ENCODE measurements at regions not wholly inside any gene's neighbourhood (a gene's known extent, or its start where the extent isn't known, plus 50 kb on each side); places are given as distances from the start of the nearest gene placed in this dataset.

DNA sequence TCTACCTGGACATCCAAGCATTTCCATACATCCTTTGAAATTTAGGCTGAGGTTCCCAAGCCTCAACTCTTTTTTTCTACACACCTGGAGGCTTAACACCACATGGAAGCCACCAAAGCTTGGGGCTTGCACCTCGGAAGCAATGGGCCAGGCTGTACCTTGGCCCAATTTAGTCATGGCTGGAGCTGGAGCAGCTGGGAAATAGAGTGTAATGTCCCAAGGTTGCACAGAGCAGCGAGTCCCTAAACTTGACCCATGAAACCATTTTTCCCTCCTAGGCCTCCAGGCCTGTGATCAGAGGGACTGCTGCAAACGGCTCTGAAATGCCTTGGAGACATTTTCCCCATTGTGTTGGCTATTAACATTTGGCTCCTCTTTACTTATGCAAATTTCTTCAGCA lies 1574.3 kb upstream of the ZEB2 start:
- no peak overlapping the region for H2AK5ac ChIP-seq (ENCODE audit: low read length, severe bottlenecking)
- no peak overlapping the region for H3K14ac ChIP-seq (ENCODE audit: low read length in 2 of 2)
- 88% methylated on average over 3 of the region's 3 CpGs for WGBS
- H3K9ac ChIP-seq (ENCODE audit: low read length), result no peak overlapping the region
- H3K4me1 ChIP-seq (ENCODE audit: control insufficient read depth, insufficient read depth, low read depth, low read length), result no peaks in the 10 kb centered on the region
- H3K4ac ChIP-seq (ENCODE audit: low read depth in 1 of 2, low read length in 2 of 2), result no peak overlapping the region
- no peak overlapping the region for H2AFZ ChIP-seq (ENCODE audit: low read depth, low read length)
- H3K9me3 ChIP-seq (ENCODE audit: control insufficient read depth, low read length), result peaks cover 22% of the 10 kb centered on the region
- no peak overlapping the region for H3K4me2 ChIP-seq (ENCODE audit: low read length, poor library complexity, severe bottlenecking)
- H4K8ac ChIP-seq (ENCODE audit: low read length), result no peak overlapping the region
- no peak overlapping the region for H3K4me3 ChIP-seq (ENCODE audit: insufficient read depth in 1 of 2, low read depth in 1 of 2, low read length in 2 of 2)
- H3K27me3 ChIP-seq (ENCODE audit: control insufficient read depth in 1 of 2, insufficient read depth in 1 of 2, low read length in 2 of 2), result no peaks in the 10 kb centered on the region
- H2BK5ac ChIP-seq (ENCODE audit: low read depth, low read length, poor library complexity, severe bottlenecking), result no peak overlapping the region
- no peaks in the 10 kb centered on the region for H3K79me1 ChIP-seq (replicated peaks; ENCODE audit: low read length, poor library complexity, severe bottlenecking)
- H2BK120ac ChIP-seq (ENCODE audit: low read depth, low read length), result no peak overlapping the region
- no peak for DNase-seq
- H3K27ac ChIP-seq (ENCODE audit: low read length, poor library complexity, severe bottlenecking), result no peak overlapping the region
- no peak overlapping the region for H3K23ac ChIP-seq (ENCODE audit: low read length in 2 of 2)
- H4K91ac ChIP-seq (ENCODE audit: low read length), result no peak overlapping the region
- no peak overlapping the region for H3K18ac ChIP-seq (ENCODE audit: low read depth in 1 of 2, low read length in 2 of 2)
- no peaks in the 10 kb centered on the region for H3K36me3 ChIP-seq (ENCODE audit: control insufficient read depth in 1 of 2, insufficient read depth in 2 of 2, low read depth in 1 of 2, low read length in 2 of 2)
- H2BK15ac ChIP-seq (ENCODE audit: low read depth, poor library complexity, severe bottlenecking), result no peak overlapping the region
- H2BK12ac ChIP-seq (ENCODE audit: low read length in 2 of 2), result no peak overlapping the region

DNA sequence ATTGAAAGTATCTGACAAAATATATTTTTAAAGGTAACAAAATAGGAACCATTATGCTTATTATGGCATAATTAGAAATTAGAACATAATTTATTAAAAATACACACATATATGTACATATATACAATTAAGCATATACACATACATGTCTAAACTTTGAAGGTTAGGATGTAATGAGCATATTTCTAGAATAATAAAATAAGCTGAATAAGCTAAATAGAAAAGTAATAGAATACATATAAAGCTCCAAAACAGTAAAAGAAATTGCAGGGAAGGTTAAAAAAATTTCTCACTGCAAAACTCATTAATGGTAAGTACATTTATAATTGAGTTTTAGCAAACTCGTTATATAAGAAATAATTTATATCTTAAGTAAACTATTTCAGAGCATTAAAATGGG lies 1561.5 kb upstream of the ZEB2 start:
- Histone ChIP-seq H3K4me2 (ENCODE audit: low read length, poor library complexity, severe bottlenecking) (no peak overlapping the region), H3K9ac (ENCODE audit: low read length) (no peak overlapping the region), H2BK5ac (ENCODE audit: low read depth, low read length, poor library complexity, severe bottlenecking) (no peak overlapping the region), H3K9me3 (ENCODE audit: control insufficient read depth, low read length) (no peaks in the 10 kb centered on the region), H3K23ac (ENCODE audit: low read length in 2 of 2) (no peak overlapping the region), H3K36me3 (ENCODE audit: control insufficient read depth in 1 of 2, insufficient read depth in 2 of 2, low read depth in 1 of 2, low read length in 2 of 2) (no peaks in the 10 kb centered on the region), H2BK15ac (ENCODE audit: low read depth, poor library complexity, severe bottlenecking) (no peak overlapping the region), H2AK5ac (ENCODE audit: low read length, severe bottlenecking) (no peak overlapping the region), H2BK12ac (ENCODE audit: low read length in 2 of 2) (no peak overlapping the region), H3K27me3 (ENCODE audit: control insufficient read depth in 1 of 2, insufficient read depth in 1 of 2, low read length in 2 of 2) (no peaks in the 10 kb centered on the region), H3K4me3 (ENCODE audit: insufficient read depth in 1 of 2, low read depth in 1 of 2, low read length in 2 of 2) (no peak overlapping the region), H4K8ac (ENCODE audit: low read length) (no peak overlapping the region), H3K18ac (ENCODE audit: low read depth in 1 of 2, low read length in 2 of 2) (no peak overlapping the region), H3K4me1 (ENCODE audit: control insufficient read depth, insufficient read depth, low read depth, low read length) (no peaks in the 10 kb centered on the region), H3K79me1 (replicated peaks; ENCODE audit: low read length, poor library complexity, severe bottlenecking) (no peaks in the 10 kb centered on the region), H3K27ac (ENCODE audit: low read length, poor library complexity, severe bottlenecking) (no peak overlapping the region), H2BK120ac (ENCODE audit: low read depth, low read length) (no peak overlapping the region), H2AFZ (ENCODE audit: low read depth, low read length) (no peak overlapping the region), H3K14ac (ENCODE audit: low read length in 2 of 2) (no peak overlapping the region), H4K91ac (ENCODE audit: low read length) (no peak overlapping the region), H3K4ac (ENCODE audit: low read depth in 1 of 2, low read length in 2 of 2) (no peak overlapping the region)
- DNase-seq, result no peak
- no CpG with 5 or more reads among the region's 1 CpG for WGBS

DNA sequence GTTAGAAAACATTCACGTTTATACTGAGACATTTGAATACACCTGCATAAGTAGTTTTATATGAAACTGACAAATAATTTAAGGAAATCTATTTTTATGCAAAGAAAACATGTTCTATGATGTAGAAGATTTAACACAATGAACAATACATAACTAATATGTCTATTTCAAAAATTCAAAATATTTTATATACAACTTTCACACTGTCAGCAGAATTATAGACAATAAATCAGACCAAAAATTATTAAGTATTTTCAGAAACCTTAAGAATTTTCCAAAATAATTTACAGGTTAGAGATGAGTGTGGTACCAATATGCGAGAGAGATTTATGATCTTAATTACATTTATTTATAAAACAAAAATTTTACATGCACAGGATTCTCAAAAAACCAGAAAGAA lies 1561.0 kb upstream of the ZEB2 start:
- H3K27me3 ChIP-seq (ENCODE audit: control insufficient read depth in 1 of 2, insufficient read depth in 1 of 2, low read length in 2 of 2), result no peaks in the 10 kb centered on the region
- H3K79me1 ChIP-seq (replicated peaks; ENCODE audit: low read length, poor library complexity, severe bottlenecking), result no peaks in the 10 kb centered on the region
- H3K23ac ChIP-seq (ENCODE audit: low read length in 2 of 2), result no peak overlapping the region
- WGBS, result no CpG with 5 or more reads among the region's 2 CpGs
- H3K4me3 ChIP-seq (ENCODE audit: insufficient read depth in 1 of 2, low read depth in 1 of 2, low read length in 2 of 2), result no peak overlapping the region
- no peak overlapping the region for H2AFZ ChIP-seq (ENCODE audit: low read depth, low read length)
- H3K9me3 ChIP-seq (ENCODE audit: control insufficient read depth, low read length), result no peaks in the 10 kb centered on the region
- H3K18ac ChIP-seq (ENCODE audit: low read depth in 1 of 2, low read length in 2 of 2), result no peak overlapping the region
- H3K14ac ChIP-seq (ENCODE audit: low read length in 2 of 2), result no peak overlapping the region
- H2BK15ac ChIP-seq (ENCODE audit: low read depth, poor library complexity, severe bottlenecking), result no peak overlapping the region
- no peak overlapping the region for H3K9ac ChIP-seq (ENCODE audit: low read length)
- DNase-seq, result no peak
- no peak overlapping the region for H3K27ac ChIP-seq (ENCODE audit: low read length, poor library complexity, severe bottlenecking)
- H4K8ac ChIP-seq (ENCODE audit: low read length), result no peak overlapping the region
- no peak overlapping the region for H2BK5ac ChIP-seq (ENCODE audit: low read depth, low read length, poor library complexity, severe bottlenecking)
- no peak overlapping the region for H2BK120ac ChIP-seq (ENCODE audit: low read depth, low read length)
- no peak overlapping the region for H2AK5ac ChIP-seq (ENCODE audit: low read length, severe bottlenecking)
- no peak overlapping the region for H2BK12ac ChIP-seq (ENCODE audit: low read length in 2 of 2)
- no peaks in the 10 kb centered on the region for H3K36me3 ChIP-seq (ENCODE audit: control insufficient read depth in 1 of 2, insufficient read depth in 2 of 2, low read depth in 1 of 2, low read length in 2 of 2)
- no peak overlapping the region for H4K91ac ChIP-seq (ENCODE audit: low read length)
- H3K4me2 ChIP-seq (ENCODE audit: low read length, poor library complexity, severe bottlenecking), result no peak overlapping the region
- H3K4ac ChIP-seq (ENCODE audit: low read depth in 1 of 2, low read length in 2 of 2), result no peak overlapping the region
- H3K4me1 ChIP-seq (ENCODE audit: control insufficient read depth, insufficient read depth, low read depth, low read length), result no peaks in the 10 kb centered on the region

DNA sequence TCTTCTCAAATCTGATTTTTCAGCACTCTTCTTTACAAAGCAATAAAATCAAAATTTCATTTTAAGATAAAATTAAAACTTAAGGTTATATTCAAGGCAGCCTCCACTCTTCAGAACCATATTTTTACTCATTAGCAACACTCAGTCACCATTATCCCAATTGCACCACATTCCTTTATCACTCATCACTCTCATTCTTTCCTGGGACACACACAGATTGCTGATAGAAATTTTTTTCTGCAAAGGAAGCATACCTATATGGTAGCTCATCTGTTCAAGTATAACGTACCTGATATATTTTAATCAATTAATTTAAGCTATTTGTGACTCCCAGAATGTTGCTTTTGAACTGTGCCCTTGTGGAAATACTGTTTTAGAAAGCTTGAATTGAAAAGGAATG lies 1559.3 kb upstream of the ZEB2 start:
- H3K14ac ChIP-seq (ENCODE audit: low read length in 2 of 2), result no peak overlapping the region
- no peak overlapping the region for H2BK5ac ChIP-seq (ENCODE audit: low read depth, low read length, poor library complexity, severe bottlenecking)
- H3K27ac ChIP-seq (ENCODE audit: low read length, poor library complexity, severe bottlenecking), result no peak overlapping the region
- H3K79me1 ChIP-seq (replicated peaks; ENCODE audit: low read length, poor library complexity, severe bottlenecking), result no peaks in the 10 kb centered on the region
- no peak overlapping the region for H3K4me3 ChIP-seq (ENCODE audit: insufficient read depth in 1 of 2, low read depth in 1 of 2, low read length in 2 of 2)
- no peak overlapping the region for H4K91ac ChIP-seq (ENCODE audit: low read length)
- no peaks in the 10 kb centered on the region for H3K4me1 ChIP-seq (ENCODE audit: control insufficient read depth, insufficient read depth, low read depth, low read length)
- H3K23ac ChIP-seq (ENCODE audit: low read length in 2 of 2), result no peak overlapping the region
- H3K36me3 ChIP-seq (ENCODE audit: control insufficient read depth in 1 of 2, insufficient read depth in 2 of 2, low read depth in 1 of 2, low read length in 2 of 2), result no peaks in the 10 kb centered on the region
- H3K9me3 ChIP-seq (ENCODE audit: control insufficient read depth, low read length), result no peaks in the 10 kb centered on the region
- no peak overlapping the region for H3K9ac ChIP-seq (ENCODE audit: low read length)
- H2BK120ac ChIP-seq (ENCODE audit: low read depth, low read length), result no peak overlapping the region
- H2AK5ac ChIP-seq (ENCODE audit: low read length, severe bottlenecking), result no peak overlapping the region
- WGBS, result no CpG with 5 or more reads among the region's 1 CpG
- no peak overlapping the region for H4K8ac ChIP-seq (ENCODE audit: low read length)
- H3K4ac ChIP-seq (ENCODE audit: low read depth in 1 of 2, low read length in 2 of 2), result no peak overlapping the region
- no peak overlapping the region for H2BK15ac ChIP-seq (ENCODE audit: low read depth, poor library complexity, severe bottlenecking)
- DNase-seq, result no peak
- no peak overlapping the region for H2AFZ ChIP-seq (ENCODE audit: low read depth, low read length)
- H3K18ac ChIP-seq (ENCODE audit: low read depth in 1 of 2, low read length in 2 of 2), result no peak overlapping the region
- H2BK12ac ChIP-seq (ENCODE audit: low read length in 2 of 2), result no peak overlapping the region
- H3K27me3 ChIP-seq (ENCODE audit: control insufficient read depth in 1 of 2, insufficient read depth in 1 of 2, low read length in 2 of 2), result no peaks in the 10 kb centered on the region
- no peak overlapping the region for H3K4me2 ChIP-seq (ENCODE audit: low read length, poor library complexity, severe bottlenecking)
